ENCODE measurements at regions not wholly inside any gene's neighbourhood (a gene's known extent, or its start where the extent isn't known, plus 50 kb on each side); places are given as distances from the start of the nearest gene placed in this dataset.
A peak's percentile ranks its signal among the peaks of the same experiment; 100 is the strongest.

DNA sequence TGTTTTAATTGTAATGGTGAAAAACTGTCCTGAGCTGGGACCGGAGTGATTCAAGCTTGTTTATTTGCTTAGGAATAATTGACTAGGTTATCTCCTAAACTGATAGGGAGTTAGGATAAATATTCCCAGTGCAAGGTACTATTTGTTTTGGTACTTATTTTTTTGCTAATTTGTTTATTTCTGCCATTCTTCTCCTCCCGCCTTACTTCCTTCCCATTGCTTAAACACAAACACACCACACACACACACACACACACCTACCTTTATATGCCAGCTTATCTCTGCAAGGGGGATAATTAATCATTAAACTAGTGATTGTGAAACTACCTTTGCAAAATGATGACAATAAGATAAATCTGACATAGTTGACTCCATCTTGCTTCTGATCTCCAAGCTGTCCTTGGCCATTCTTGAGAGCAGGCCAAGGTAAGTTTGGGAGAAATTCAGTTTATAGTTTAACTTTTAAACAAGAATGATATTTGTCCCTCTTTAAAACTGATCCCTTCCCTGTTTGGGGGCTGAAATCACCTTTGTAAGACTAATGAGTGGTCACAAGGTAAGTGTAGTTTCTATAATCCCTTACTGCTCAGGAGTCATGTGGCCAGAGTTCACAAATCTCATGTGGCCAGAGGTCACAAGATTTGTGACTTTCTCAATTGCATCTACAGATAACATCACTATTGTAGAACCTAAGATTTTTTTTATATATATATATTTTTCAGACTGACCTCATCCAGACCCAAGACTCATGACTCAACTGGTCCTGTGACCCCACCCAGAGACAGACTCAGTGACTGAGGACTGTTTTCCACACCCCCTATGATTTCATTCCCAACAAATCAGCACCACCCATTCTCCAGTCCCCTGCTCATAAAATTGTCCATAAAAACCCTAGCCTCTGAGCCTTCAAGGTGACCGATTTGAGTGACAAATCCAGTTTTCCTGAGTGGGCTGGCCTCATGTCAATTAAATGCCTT lies 83.1 kb upstream of the LRRTM4 start (continued):
- no peak for TF ChIP-seq SP1 (IDR thresholded peaks at IDR 0.05)
- no peak for TF ChIP-seq SP1 (CRISPR knock-in tag; IDR thresholded peaks at IDR 0.05)
- TF ChIP-seq ZNF460 (CRISPR knock-in tag; IDR thresholded peaks at IDR 0.05; ENCODE audit: borderline replicate concordance): no peak
- TF ChIP-seq TAF15 (IDR thresholded peaks at IDR 0.05; ENCODE audit: low read depth, low read length, poor library complexity, severe bottlenecking): no peak
- TF ChIP-seq, protein P1, sequence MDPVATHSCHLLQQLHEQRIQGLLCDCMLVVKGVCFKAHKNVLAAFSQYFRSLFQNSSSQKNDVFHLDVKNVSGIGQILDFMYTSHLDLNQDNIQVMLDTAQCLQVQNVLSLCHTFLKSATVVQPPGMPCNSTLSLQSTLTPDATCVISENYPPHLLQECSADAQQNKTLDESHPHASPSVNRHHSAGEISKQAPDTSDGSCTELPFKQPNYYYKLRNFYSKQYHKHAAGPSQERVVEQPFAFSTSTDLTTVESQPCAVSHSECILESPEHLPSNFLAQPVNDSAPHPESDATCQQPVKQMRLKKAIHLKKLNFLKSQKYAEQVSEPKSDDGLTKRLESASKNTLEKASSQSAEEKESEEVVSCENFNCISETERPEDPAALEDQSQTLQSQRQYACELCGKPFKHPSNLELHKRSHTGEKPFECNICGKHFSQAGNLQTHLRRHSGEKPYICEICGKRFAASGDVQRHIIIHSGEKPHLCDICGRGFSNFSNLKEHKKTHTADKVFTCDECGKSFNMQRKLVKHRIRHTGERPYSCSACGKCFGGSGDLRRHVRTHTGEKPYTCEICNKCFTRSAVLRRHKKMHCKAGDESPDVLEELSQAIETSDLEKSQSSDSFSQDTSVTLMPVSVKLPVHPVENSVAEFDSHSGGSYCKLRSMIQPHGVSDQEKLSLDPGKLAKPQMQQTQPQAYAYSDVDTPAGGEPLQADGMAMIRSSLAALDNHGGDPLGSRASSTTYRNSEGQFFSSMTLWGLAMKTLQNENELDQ (CRISPR knock-in tag; IDR thresholded peaks at IDR 0.05; ENCODE audit: borderline replicate concordance): no peak
- TF ChIP-seq RARG (CRISPR knock-in tag; IDR thresholded peaks at IDR 0.05; ENCODE audit: low read depth): no peak
- TF ChIP-seq, protein P2, sequence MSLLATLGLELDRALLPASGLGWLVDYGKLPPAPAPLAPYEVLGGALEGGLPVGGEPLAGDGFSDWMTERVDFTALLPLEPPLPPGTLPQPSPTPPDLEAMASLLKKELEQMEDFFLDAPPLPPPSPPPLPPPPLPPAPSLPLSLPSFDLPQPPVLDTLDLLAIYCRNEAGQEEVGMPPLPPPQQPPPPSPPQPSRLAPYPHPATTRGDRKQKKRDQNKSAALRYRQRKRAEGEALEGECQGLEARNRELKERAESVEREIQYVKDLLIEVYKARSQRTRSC (CRISPR knock-in tag; IDR thresholded peaks at IDR 0.05; ENCODE audit: low read depth): no peak
- no peak for TF ChIP-seq FIP1L1 (IDR thresholded peaks at IDR 0.05; ENCODE audit: borderline replicate concordance, insufficient read depth, low read depth, low read length)
- TF ChIP-seq, protein P3, sequence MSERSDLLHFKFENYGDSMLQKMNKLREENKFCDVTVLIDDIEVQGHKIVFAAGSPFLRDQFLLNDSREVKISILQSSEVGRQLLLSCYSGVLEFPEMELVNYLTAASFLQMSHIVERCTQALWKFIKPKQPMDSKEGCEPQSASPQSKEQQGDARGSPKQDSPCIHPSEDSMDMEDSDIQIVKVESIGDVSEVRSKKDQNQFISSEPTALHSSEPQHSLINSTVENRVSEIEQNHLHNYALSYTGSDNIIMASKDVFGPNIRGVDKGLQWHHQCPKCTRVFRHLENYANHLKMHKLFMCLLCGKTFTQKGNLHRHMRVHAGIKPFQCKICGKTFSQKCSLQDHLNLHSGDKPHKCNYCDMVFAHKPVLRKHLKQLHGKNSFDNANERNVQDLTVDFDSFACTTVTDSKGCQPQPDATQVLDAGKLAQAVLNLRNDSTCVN (CRISPR knock-in tag; IDR thresholded peaks at IDR 0.05; ENCODE audit: borderline replicate concordance): no peak
- no peak for TF ChIP-seq KAT8 (CRISPR knock-in tag; IDR thresholded peaks at IDR 0.05)
- TF ChIP-seq FOXA1 (IDR thresholded peaks at IDR 0.05): no peak
- TF ChIP-seq FOXA1 (CRISPR knock-in tag; IDR thresholded peaks at IDR 0.05): 0 out of 2 replicates have a peak, but pooled peaks have one; percentile 17
- TF ChIP-seq FOSL1 (CRISPR knock-in tag; IDR thresholded peaks at IDR 0.05; ENCODE audit: borderline replicate concordance): no peak
- no peak for TF ChIP-seq ZNF543 (CRISPR knock-in tag; IDR thresholded peaks at IDR 0.05)
- no peak for TF ChIP-seq THYN1 (CRISPR knock-in tag; IDR thresholded peaks at IDR 0.05; ENCODE audit: borderline replicate concordance, low read depth)
- TF ChIP-seq WIZ (CRISPR knock-in tag; IDR thresholded peaks at IDR 0.05): no peak
- no peak for TF ChIP-seq KMT2A (CRISPR knock-in tag; IDR thresholded peaks at IDR 0.05)
- TF ChIP-seq FLYWCH1 (CRISPR knock-in tag; IDR thresholded peaks at IDR 0.05): no peak
- TF ChIP-seq, protein P4, sequence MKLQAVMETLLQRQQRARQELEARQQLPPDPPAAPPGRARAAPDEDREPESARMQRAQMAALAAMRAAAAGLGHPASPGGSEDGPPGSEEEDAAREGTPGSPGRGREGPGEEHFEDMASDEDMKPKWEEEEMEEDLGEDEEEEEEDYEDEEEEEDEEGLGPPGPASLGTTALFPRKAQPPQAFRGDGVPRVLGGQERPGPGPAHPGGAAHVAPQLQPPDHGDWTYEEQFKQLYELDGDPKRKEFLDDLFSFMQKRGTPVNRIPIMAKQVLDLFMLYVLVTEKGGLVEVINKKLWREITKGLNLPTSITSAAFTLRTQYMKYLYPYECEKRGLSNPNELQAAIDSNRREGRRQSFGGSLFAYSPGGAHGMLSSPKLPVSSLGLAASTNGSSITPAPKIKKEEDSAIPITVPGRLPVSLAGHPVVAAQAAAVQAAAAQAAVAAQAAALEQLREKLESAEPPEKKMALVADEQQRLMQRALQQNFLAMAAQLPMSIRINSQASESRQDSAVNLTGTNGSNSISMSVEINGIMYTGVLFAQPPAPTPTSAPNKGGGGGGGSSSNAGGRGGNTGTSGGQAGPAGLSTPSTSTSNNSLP (IDR thresholded peaks at IDR 0.05; ENCODE audit: low read depth, low read length): peak; percentile 88
- TF ChIP-seq, protein P5, sequence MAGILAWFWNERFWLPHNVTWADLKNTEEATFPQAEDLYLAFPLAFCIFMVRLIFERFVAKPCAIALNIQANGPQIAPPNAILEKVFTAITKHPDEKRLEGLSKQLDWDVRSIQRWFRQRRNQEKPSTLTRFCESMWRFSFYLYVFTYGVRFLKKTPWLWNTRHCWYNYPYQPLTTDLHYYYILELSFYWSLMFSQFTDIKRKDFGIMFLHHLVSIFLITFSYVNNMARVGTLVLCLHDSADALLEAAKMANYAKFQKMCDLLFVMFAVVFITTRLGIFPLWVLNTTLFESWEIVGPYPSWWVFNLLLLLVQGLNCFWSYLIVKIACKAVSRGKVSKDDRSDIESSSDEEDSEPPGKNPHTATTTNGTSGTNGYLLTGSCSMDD (CRISPR knock-in tag; IDR thresholded peaks at IDR 0.05): no peak
- peak; percentile 54; the same call in 1 of the 2 replicates for TF ChIP-seq MIXL1 (CRISPR knock-in tag; IDR thresholded peaks at IDR 0.05)

All from HepG2 (cell line).